GM21576 (cell line): ENCODE measurements at regions not wholly inside any gene's neighbourhood (a gene's known extent, or its start where the extent isn't known, plus 50 kb on each side); places are given as distances from the start of the nearest gene placed in this dataset.

ENCODE experiments used
- ATAC-seq: cut with Tn5 transposase; IDR thresholded peaks from one replicate; pipeline ENCODE4 v1.9.1; 2021; ENCODE audit warnings: mild to moderate bottlenecking, moderate library complexity; ENCODE audit not compliant: unreplicated experiment

GRCh38 chr7:47191316-47191715 lies 390.6 kb downstream of the TNS3 start:
- ATAC-seq: no peak

- ATAC-seq: no peak
Measured at GRCh38 chr7:47190462-47190861, 391.4 kb downstream of the TNS3 start.

- no peak for ATAC-seq
Measured at GRCh38 chr7:47188653-47189315, 393.1 kb downstream of the TNS3 start.

GRCh38 chr7:47188136-47188535 lies 393.8 kb downstream of the TNS3 start:
- no peak for ATAC-seq

GRCh38 chr7:47186316-47186715 lies 395.6 kb downstream of the TNS3 start:
- ATAC-seq: peak; percentile 89

- ATAC-seq: no peak
Measured at GRCh38 chr7:47185839-47186238, 396.1 kb downstream of the TNS3 start.

- ATAC-seq: no peak
Measured at GRCh38 chr7:47185170-47185569, 396.7 kb downstream of the TNS3 start.

- no peak for ATAC-seq
Measured at GRCh38 chr7:47183862-47184590, 397.9 kb downstream of the TNS3 start.

GRCh38 chr7:47181746-47182361 lies 400.1 kb downstream of the TNS3 start:
- ATAC-seq: no peak

GRCh38 chr7:47180516-47180826 lies 401.4 kb downstream of the TNS3 start:
- no peak for ATAC-seq

- ATAC-seq: no peak
Measured at GRCh38 chr7:47179812-47180515, 401.9 kb downstream of the TNS3 start.

- peak; percentile 74 for ATAC-seq
Measured at GRCh38 chr7:47172602-47173539, 409.0 kb downstream of the TNS3 start.

- no peak for ATAC-seq
Measured at GRCh38 chr7:47170516-47170915, 411.4 kb downstream of the TNS3 start.

- no peak for ATAC-seq
Measured at GRCh38 chr7:47154791-47155190, 427.1 kb downstream of the TNS3 start.

- ATAC-seq: no peak
Measured at GRCh38 chr7:47153576-47153975, 428.3 kb downstream of the TNS3 start.

- ATAC-seq: no peak
Measured at GRCh38 chr7:47153058-47153457, 428.9 kb downstream of the TNS3 start.

GRCh38 chr7:47152307-47152706 lies 429.6 kb downstream of the TNS3 start:
- ATAC-seq: no peak

GRCh38 chr7:47150497-47151260 lies 431.2 kb downstream of the TNS3 start:
- ATAC-seq: no peak

- peak; percentile 15 for ATAC-seq
Measured at GRCh38 chr7:47149971-47150370, 431.9 kb downstream of the TNS3 start.
